ENCODE measurements at regions not wholly inside any gene's neighbourhood (a gene's known extent, or its start where the extent isn't known, plus 50 kb on each side); places are given as distances from the start of the nearest gene placed in this dataset.

DNA sequence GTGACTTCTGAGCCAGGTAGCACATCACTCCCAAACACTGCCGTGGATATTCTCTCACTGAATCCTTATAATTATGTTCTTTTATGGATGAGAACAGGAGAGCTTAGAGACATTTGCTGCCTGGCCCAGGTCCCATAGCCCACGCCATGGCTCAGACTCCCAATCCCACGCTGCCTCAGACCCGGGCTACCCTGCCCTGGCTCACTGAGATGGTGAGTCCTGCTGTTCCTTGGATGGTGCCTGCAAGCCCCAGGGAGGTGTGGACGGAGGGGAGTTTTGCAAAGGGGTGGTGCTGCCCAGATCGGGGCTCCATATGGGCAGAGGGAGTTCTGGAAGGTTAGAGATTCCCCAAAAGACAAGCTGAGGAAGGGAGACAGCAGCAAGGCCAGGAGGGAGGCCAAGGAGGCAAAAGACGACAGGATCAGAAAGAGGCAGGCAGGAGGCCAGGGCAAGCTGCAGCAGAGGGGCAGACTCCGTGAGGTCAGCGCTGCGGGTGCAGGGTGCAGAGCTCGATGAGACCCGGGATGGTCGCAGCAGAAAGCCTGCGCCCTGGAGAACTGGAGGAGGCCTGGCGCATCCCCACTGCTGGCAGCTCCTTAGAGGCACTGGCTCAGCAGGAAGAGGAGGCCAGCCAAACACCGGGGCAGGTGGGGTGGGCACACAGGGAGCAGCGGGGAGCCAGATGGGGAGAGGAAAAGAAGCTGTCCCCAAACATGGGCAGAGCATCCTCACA lies 95.7 kb upstream of the ALDH1A3 start:
- no peak for DNase-seq
- no peak overlapping the region for H3K27ac ChIP-seq
- intact Hi-C loops (cut with DNase I; ENCODE audit: low total_unique reads), result no loop called here

DNA sequence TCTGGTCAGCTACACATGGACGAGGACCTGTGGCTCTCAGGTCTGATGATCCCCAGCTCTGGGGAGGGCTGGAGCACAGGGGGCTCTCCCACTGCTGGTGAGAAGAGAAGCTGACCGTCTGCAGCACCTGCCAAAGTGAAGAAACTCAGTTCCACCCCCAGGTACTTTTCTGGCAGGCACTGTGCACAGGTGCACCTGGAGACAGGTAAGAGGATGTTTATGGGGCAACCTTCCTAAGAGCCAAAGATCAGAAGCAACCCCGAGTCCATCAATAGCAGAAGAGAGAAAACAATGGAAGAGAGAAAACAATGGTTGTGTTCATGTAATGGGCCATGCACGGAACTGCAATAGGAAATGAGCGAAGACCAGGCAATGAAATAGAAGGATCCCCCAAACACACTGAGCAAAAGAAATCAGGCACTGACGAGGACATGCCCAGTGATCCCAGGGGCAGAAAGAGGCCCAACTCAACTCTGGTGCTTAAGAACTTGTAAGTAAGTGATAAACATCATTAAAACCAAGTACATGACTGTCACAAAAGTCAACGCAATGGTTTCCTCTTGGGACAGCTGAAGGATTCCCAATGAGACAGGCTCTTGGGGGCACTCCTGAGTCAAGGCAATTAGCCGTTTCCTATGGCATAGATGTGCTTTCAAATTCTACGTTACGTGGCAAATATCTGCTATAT lies 95.0 kb upstream of the ALDH1A3 start:
- intact Hi-C loops (cut with DNase I; ENCODE audit: low total_unique reads), result no loop called here
- Histone ChIP-seq H3K27ac (no peak overlapping the region), H3K36me3 (no peaks in the 10 kb centered on the region), H3K27me3 (replicated peaks in 1 of 7) (peaks cover 0 to 38% (median 0%) of the 10 kb centered on the region in 7 donors), H3K4me1 (no peaks in the 10 kb centered on the region), H3K9me3 (no peaks in the 10 kb centered on the region), H3K4me3 (no peak overlapping the region)
- no peak for TF ChIP-seq POLR2A (IDR thresholded peaks at IDR 0.05)
- TF ChIP-seq, protein P1, sequence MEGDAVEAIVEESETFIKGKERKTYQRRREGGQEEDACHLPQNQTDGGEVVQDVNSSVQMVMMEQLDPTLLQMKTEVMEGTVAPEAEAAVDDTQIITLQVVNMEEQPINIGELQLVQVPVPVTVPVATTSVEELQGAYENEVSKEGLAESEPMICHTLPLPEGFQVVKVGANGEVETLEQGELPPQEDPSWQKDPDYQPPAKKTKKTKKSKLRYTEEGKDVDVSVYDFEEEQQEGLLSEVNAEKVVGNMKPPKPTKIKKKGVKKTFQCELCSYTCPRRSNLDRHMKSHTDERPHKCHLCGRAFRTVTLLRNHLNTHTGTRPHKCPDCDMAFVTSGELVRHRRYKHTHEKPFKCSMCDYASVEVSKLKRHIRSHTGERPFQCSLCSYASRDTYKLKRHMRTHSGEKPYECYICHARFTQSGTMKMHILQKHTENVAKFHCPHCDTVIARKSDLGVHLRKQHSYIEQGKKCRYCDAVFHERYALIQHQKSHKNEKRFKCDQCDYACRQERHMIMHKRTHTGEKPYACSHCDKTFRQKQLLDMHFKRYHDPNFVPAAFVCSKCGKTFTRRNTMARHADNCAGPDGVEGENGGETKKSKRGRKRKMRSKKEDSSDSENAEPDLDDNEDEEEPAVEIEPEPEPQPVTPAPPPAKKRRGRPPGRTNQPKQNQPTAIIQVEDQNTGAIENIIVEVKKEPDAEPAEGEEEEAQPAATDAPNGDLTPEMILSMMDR (IDR thresholded peaks at IDR 0.05 in 8 of 11, conservative IDR thresholded peaks at IDR 0.05 in 3 of 11), result no peak
- no peak for TF ChIP-seq POLR2AphosphoS5 (IDR thresholded peaks at IDR 0.05)
- 69 to 80% (median 76%) methylated on average over 10 of the region's 10 CpGs for whole genome bisulfite sequencing, 5 donors
- no peak for DNase-seq

More for the DNA sequence above, 95.7 kb upstream of the ALDH1A3 start:
- no peaks in the 10 kb centered on the region for H3K4me1 ChIP-seq
- no peak overlapping the region for H3K4me3 ChIP-seq
- peaks cover 0 to 40% (median 0%) of the 10 kb centered on the region in 7 donors for H3K27me3 ChIP-seq (replicated peaks in 1 of 7)
- H3K36me3 ChIP-seq, result no peaks in the 10 kb centered on the region
- no peak for TF ChIP-seq POLR2AphosphoS5 (IDR thresholded peaks at IDR 0.05)
- H3K9me3 ChIP-seq, result no peaks in the 10 kb centered on the region
- 82 to 89% (median 84%) methylated on average over 16 to 17 of the region's 17 CpGs for WGBS, 5 donors

DNA sequence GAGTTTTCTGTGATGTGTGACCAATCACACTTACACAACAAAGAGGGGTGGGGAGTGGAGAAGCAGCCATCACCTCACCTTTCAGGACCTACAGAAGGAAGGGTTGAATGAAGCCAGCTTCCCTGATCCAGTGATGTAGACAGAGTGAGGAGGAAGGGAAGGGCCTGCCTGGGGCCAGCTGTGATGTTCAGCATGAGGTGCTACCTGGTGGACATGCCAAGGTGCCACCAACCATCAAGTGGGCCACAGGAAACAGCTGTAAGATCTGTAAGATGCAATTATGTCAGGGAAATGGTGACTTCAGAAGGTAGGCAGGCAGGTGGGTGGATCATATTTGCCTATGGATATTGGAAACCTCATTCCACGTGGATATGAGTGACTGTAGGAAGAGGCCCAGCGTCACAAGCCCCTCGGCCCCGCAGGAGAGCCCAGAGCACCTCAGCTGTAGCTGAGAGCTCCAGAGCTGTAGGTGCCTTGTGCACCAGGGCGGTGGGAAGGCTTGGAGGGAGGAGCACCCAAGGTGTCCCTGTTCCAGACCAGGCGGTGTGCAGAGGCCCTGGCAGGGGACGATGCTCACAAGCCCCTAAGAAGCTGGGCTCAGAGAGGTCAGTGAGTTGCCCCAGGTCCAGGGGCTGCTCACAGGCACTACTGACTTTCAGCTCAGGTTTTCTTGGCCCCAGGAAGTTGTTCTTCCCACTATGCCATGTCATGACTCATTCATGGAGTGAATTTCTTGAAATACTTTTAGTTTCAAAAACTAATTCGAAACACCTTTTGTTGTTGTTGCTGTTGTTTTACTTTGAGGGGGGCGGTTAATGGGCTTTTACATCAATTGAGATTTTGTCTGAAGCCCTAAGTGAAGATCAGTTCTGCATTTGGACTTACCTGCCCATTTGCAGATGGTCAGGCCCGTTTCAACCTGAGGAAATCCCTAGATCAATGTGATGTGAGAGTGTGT lies 94.2 kb upstream of the ALDH1A3 start:
- intact Hi-C loops (cut with DNase I; ENCODE audit: low total_unique reads), result no loop called here
- Histone ChIP-seq H3K27ac (no peak overlapping the region), H3K27me3 (replicated peaks in 1 of 7) (peaks cover 0 to 42% (median 0%) of the 10 kb centered on the region in 7 donors), H3K9me3 (no peaks in the 10 kb centered on the region), H3K4me1 (no peaks in the 10 kb centered on the region), H3K36me3 (no peaks in the 10 kb centered on the region), H3K4me3 (no peak overlapping the region)
- TF ChIP-seq, protein P1 (IDR thresholded peaks at IDR 0.05 in 8 of 11, conservative IDR thresholded peaks at IDR 0.05 in 3 of 11), result no peak
- no peak for TF ChIP-seq POLR2A (IDR thresholded peaks at IDR 0.05)
- TF ChIP-seq POLR2AphosphoS5 (IDR thresholded peaks at IDR 0.05), result no peak
- no peak for DNase-seq
- WGBS, 5 donors, result 79 to 87% (median 86%) methylated on average over 8 to 10 of the region's 10 CpGs

DNA sequence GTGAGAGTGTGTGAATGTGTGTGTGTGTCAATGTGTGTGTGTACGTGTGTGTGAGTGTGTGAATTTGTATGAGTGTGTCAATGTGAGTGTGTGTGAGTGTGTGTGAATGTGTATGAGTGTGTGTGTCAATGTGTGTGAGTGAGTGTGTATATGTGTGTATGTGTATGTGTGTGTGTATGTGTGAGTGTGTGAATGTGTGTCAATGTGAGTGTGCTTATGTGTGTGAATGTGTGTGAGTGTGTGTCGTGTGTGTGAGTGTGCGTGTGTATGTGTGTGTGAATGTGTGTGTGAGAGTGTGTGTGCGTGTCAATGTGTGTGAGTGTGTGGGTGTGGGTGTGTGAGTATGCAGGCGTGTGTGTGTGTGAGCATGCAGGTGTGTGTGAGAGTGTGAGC lies 93.5 kb upstream of the ALDH1A3 start:
- H3K36me3 ChIP-seq, result no peaks in the 10 kb centered on the region
- WGBS, 5 donors, result 87 to 93% (median 92%) methylated on average over 4 to 5 of the region's 5 CpGs
- H3K4me1 ChIP-seq, result no peaks in the 10 kb centered on the region
- H3K27ac ChIP-seq, result no peak overlapping the region
- no peak for DNase-seq
- H3K9me3 ChIP-seq, result no peaks in the 10 kb centered on the region
- TF ChIP-seq POLR2AphosphoS5 (IDR thresholded peaks at IDR 0.05), result no peak
- TF ChIP-seq, protein P1 (IDR thresholded peaks at IDR 0.05 in 8 of 11, conservative IDR thresholded peaks at IDR 0.05 in 3 of 11), result no peak
- no peak for TF ChIP-seq POLR2A (IDR thresholded peaks at IDR 0.05)
- intact Hi-C loops (cut with DNase I; ENCODE audit: low total_unique reads), result no loop called here
- no peak overlapping the region for H3K4me3 ChIP-seq
- H3K27me3 ChIP-seq (replicated peaks in 1 of 7), result peaks cover 0 to 42% (median 0%) of the 10 kb centered on the region in 7 donors
